ENCODE measurements at regions not wholly inside any gene's neighbourhood (a gene's known extent, or its start where the extent isn't known, plus 50 kb on each side); places are given as distances from the start of the nearest gene placed in this dataset.

- Histone ChIP-seq H3K4me1 (no peaks in the 10 kb centered on the region), H3K36me3 (no peaks in the 10 kb centered on the region), H3K27ac (no peak overlapping the region), H3K4me3 (no peak overlapping the region), H3K9me3 (no peaks in the 10 kb centered on the region), H3K27me3 (no peaks in the 10 kb centered on the region)
- intact Hi-C loops (cut with DNase I) = no loop called here
- DNase-seq (ENCODE audit: extremely low spot score in 2 of 2) = no peak
- TF ChIP-seq POLR2AphosphoS5 (IDR thresholded peaks at IDR 0.05; ENCODE audit: insufficient read depth in 1 of 2, low read depth in 1 of 2) (no peak), POLR2A (IDR thresholded peaks at IDR 0.05) (no peak)
- TF ChIP-seq, protein P1, sequence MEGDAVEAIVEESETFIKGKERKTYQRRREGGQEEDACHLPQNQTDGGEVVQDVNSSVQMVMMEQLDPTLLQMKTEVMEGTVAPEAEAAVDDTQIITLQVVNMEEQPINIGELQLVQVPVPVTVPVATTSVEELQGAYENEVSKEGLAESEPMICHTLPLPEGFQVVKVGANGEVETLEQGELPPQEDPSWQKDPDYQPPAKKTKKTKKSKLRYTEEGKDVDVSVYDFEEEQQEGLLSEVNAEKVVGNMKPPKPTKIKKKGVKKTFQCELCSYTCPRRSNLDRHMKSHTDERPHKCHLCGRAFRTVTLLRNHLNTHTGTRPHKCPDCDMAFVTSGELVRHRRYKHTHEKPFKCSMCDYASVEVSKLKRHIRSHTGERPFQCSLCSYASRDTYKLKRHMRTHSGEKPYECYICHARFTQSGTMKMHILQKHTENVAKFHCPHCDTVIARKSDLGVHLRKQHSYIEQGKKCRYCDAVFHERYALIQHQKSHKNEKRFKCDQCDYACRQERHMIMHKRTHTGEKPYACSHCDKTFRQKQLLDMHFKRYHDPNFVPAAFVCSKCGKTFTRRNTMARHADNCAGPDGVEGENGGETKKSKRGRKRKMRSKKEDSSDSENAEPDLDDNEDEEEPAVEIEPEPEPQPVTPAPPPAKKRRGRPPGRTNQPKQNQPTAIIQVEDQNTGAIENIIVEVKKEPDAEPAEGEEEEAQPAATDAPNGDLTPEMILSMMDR (IDR thresholded peaks at IDR 0.05) = no peak
Observed at GRCh38 chr9:13750061-13750460, 470.6 kb upstream of the MPDZ start.

DNA sequence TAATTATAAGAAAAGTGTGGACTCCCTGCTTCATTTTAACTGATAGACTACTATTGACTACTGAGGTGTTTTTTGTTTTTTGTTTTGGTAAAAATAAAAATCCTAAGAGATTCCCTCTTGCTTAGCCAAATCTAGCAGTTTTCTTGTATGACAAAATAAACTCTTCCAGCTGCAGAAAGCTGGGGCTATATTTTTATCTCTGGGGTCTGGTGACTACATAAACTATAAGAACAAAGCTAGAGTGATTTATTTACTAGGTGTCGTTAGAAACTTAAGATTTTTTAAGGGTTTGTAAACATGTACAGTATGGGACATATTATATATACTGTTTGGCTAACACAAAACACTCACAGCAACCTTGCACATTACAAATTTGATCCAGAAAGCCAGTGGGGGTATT, 467.4 kb upstream of the MPDZ start:
- Histone ChIP-seq H3K4me3 (no peak overlapping the region), H3K27me3 (no peaks in the 10 kb centered on the region), H3K4me1 (no peaks in the 10 kb centered on the region), H3K36me3 (no peaks in the 10 kb centered on the region), H3K27ac (no peak overlapping the region), H3K9me3 (no peaks in the 10 kb centered on the region)
- no peak for DNase-seq (ENCODE audit: extremely low spot score in 2 of 2)
- intact Hi-C loops (cut with DNase I) = no loop called here
- TF ChIP-seq POLR2A (IDR thresholded peaks at IDR 0.05) (no peak), POLR2AphosphoS5 (IDR thresholded peaks at IDR 0.05; ENCODE audit: insufficient read depth in 1 of 2, low read depth in 1 of 2) (no peak)
- TF ChIP-seq, protein P1 (IDR thresholded peaks at IDR 0.05) = no peak

DNA sequence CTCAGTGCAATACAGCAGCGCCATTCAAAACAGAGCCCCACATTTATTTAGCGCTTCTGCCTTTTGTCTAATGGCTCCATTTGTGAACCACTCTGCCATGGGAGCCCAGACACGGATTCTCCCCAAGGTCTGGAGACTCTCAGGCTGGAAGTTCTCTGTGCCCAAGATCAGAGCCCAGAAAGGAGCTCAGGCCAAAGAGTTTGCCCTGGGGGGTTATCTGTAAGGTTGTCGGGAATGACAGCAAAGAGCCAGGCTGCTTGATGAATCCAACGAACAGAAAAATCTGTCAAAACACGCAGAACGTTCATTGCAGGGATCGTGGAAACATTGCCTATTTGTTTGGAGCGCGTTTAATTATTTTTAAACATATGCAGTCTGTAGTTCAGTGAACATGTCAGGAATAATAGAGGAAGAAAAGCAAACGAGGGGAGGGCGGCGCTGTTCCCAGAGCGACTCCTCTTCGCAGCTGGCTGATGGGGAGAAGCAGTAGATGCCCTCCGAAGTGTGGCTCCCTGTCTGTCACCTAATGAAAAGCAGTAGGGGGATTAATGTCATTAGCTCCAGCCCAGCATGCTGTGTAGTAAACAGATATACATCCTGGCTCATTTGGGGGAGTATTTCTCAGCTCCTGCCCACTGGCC, 464.9 kb upstream of the MPDZ start:
- no peaks in the 10 kb centered on the region for H3K36me3 ChIP-seq
- no peak overlapping the region for H3K27ac ChIP-seq
- H3K9me3 ChIP-seq = no peaks in the 10 kb centered on the region
- no peaks in the 10 kb centered on the region for H3K4me1 ChIP-seq
- no peak for DNase-seq (ENCODE audit: extremely low spot score in 2 of 2)
- no peak for TF ChIP-seq POLR2AphosphoS5 (IDR thresholded peaks at IDR 0.05; ENCODE audit: insufficient read depth in 1 of 2, low read depth in 1 of 2)
- TF ChIP-seq, protein P1 (IDR thresholded peaks at IDR 0.05) = no peak
- no peak for TF ChIP-seq POLR2A (IDR thresholded peaks at IDR 0.05)
- H3K4me3 ChIP-seq = no peak overlapping the region
- H3K27me3 ChIP-seq = no peaks in the 10 kb centered on the region
- intact Hi-C loops (cut with DNase I) = no loop called here

GRCh38 chr9:13737885-13738284, 458.4 kb upstream of the MPDZ start:
- intact Hi-C loops (cut with DNase I) = no loop called here

GRCh38 chr9:13735181-13735580, 455.7 kb upstream of the MPDZ start:
- H3K4me1 ChIP-seq = no peaks in the 10 kb centered on the region
- H3K4me3 ChIP-seq = no peak overlapping the region
- intact Hi-C loops (cut with DNase I) = no loop called here
- no peaks in the 10 kb centered on the region for H3K9me3 ChIP-seq
- DNase-seq (ENCODE audit: extremely low spot score in 2 of 2) = no peak
- H3K36me3 ChIP-seq = no peaks in the 10 kb centered on the region
- TF ChIP-seq, protein P1 (IDR thresholded peaks at IDR 0.05) = no peak
- TF ChIP-seq POLR2AphosphoS5 (IDR thresholded peaks at IDR 0.05; ENCODE audit: insufficient read depth in 1 of 2, low read depth in 1 of 2) = no peak
- no peak for TF ChIP-seq POLR2A (IDR thresholded peaks at IDR 0.05)
- H3K27ac ChIP-seq = no peak overlapping the region
- H3K27me3 ChIP-seq = no peaks in the 10 kb centered on the region

More at GRCh38 chr9:13737885-13738284, 458.4 kb upstream of the MPDZ start:
- TF ChIP-seq, protein P1 (IDR thresholded peaks at IDR 0.05) = no peak
- TF ChIP-seq POLR2A (IDR thresholded peaks at IDR 0.05) (no peak), POLR2AphosphoS5 (IDR thresholded peaks at IDR 0.05; ENCODE audit: insufficient read depth in 1 of 2, low read depth in 1 of 2) (no peak)
- Histone ChIP-seq H3K4me3 (no peak overlapping the region), H3K4me1 (no peaks in the 10 kb centered on the region), H3K9me3 (no peaks in the 10 kb centered on the region), H3K27me3 (no peaks in the 10 kb centered on the region), H3K36me3 (no peaks in the 10 kb centered on the region), H3K27ac (no peak overlapping the region)
- no peak for DNase-seq (ENCODE audit: extremely low spot score in 2 of 2)

Data from vagina (tissue), 2 donors.